ENCODE measurements at regions not wholly inside any gene's neighbourhood (a gene's known extent, or its start where the extent isn't known, plus 50 kb on each side); places are given as distances from the start of the nearest gene placed in this dataset.

DNA sequence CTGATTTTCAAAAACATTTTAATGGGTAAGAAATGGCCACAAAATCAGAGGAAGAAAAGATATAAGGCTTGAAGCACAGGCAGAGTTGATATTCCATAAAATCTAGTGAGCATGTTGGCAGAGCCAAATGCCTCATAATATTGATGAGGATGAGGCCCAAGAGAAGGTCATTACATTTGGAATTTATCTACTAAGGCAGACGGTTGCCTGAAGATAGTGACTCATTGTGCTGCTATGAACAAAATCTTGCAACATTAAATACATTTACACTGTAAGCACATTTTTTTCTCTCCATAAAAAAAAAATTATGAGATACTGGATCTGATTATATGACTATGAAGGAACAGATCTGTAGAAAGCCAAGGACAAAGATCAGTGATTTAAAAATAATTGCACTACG, 881.4 kb upstream of the CHORDC1 start:
- no peak for DNase-seq (ENCODE audit: low read depth in 1 of 2, low spot score in 1 of 2)
- Histone ChIP-seq H3K4me3 (replicated peaks; ENCODE audit: insufficient read depth, low read length) (no peak overlapping the region), H3K27ac (replicated peaks) (no peak overlapping the region), H3K27me3 (ENCODE audit: insufficient read depth, poor library complexity, severe bottlenecking) (no peaks in the 10 kb centered on the region)
- no peak for TF ChIP-seq POLR2AphosphoS5 (IDR thresholded peaks at IDR 0.05; ENCODE audit: low read depth)
- no peak for TF ChIP-seq SPI1 (IDR thresholded peaks at IDR 0.05; ENCODE audit: borderline replicate concordance, low read depth)
- TF ChIP-seq, protein P1, sequence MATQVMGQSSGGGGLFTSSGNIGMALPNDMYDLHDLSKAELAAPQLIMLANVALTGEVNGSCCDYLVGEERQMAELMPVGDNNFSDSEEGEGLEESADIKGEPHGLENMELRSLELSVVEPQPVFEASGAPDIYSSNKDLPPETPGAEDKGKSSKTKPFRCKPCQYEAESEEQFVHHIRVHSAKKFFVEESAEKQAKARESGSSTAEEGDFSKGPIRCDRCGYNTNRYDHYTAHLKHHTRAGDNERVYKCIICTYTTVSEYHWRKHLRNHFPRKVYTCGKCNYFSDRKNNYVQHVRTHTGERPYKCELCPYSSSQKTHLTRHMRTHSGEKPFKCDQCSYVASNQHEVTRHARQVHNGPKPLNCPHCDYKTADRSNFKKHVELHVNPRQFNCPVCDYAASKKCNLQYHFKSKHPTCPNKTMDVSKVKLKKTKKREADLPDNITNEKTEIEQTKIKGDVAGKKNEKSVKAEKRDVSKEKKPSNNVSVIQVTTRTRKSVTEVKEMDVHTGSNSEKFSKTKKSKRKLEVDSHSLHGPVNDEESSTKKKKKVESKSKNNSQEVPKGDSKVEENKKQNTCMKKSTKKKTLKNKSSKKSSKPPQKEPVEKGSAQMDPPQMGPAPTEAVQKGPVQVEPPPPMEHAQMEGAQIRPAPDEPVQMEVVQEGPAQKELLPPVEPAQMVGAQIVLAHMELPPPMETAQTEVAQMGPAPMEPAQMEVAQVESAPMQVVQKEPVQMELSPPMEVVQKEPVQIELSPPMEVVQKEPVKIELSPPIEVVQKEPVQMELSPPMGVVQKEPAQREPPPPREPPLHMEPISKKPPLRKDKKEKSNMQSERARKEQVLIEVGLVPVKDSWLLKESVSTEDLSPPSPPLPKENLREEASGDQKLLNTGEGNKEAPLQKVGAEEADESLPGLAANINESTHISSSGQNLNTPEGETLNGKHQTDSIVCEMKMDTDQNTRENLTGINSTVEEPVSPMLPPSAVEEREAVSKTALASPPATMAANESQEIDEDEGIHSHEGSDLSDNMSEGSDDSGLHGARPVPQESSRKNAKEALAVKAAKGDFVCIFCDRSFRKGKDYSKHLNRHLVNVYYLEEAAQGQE (IDR thresholded peaks at IDR 0.05; ENCODE audit: insufficient replicate concordance, low read depth) = no peak
- no peak for TF ChIP-seq GABPA (IDR thresholded peaks at IDR 0.05; ENCODE audit: low read depth)
- TF ChIP-seq, protein P2, sequence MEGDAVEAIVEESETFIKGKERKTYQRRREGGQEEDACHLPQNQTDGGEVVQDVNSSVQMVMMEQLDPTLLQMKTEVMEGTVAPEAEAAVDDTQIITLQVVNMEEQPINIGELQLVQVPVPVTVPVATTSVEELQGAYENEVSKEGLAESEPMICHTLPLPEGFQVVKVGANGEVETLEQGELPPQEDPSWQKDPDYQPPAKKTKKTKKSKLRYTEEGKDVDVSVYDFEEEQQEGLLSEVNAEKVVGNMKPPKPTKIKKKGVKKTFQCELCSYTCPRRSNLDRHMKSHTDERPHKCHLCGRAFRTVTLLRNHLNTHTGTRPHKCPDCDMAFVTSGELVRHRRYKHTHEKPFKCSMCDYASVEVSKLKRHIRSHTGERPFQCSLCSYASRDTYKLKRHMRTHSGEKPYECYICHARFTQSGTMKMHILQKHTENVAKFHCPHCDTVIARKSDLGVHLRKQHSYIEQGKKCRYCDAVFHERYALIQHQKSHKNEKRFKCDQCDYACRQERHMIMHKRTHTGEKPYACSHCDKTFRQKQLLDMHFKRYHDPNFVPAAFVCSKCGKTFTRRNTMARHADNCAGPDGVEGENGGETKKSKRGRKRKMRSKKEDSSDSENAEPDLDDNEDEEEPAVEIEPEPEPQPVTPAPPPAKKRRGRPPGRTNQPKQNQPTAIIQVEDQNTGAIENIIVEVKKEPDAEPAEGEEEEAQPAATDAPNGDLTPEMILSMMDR (IDR thresholded peaks at IDR 0.05; ENCODE audit: insufficient read depth, low read length) = no peak

DNA sequence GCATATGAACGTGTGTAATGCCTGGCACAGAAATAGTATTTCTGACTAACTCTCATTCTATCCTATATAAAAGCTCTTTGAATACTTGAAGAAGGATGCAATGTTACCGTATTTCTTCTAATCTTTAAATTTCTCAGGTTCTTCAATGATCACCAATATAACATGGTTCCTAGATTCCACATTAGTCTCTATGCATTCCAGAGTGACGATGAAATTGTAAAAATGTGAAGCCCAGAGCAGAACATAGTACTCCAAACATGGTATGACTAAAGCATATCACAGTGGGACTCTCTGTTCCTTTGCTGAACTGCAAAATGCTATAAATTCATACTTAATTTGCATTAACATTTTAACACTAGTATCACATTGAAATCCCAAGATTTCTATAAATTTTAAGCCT, 877.6 kb upstream of the CHORDC1 start:
- no peaks in the 10 kb centered on the region for H3K27me3 ChIP-seq (ENCODE audit: insufficient read depth, poor library complexity, severe bottlenecking)
- no peak for DNase-seq (ENCODE audit: low read depth in 1 of 2, low spot score in 1 of 2)
- no peak overlapping the region for H3K27ac ChIP-seq (replicated peaks)
- no peak overlapping the region for H3K4me3 ChIP-seq (replicated peaks; ENCODE audit: insufficient read depth, low read length)
- TF ChIP-seq SPI1 (IDR thresholded peaks at IDR 0.05; ENCODE audit: borderline replicate concordance, low read depth) = no peak
- TF ChIP-seq, protein P1 (IDR thresholded peaks at IDR 0.05; ENCODE audit: insufficient replicate concordance, low read depth) = no peak
- TF ChIP-seq GABPA (IDR thresholded peaks at IDR 0.05; ENCODE audit: low read depth) = no peak
- TF ChIP-seq, protein P2 (IDR thresholded peaks at IDR 0.05; ENCODE audit: insufficient read depth, low read length) = no peak
- no peak for TF ChIP-seq POLR2AphosphoS5 (IDR thresholded peaks at IDR 0.05; ENCODE audit: low read depth)

DNA sequence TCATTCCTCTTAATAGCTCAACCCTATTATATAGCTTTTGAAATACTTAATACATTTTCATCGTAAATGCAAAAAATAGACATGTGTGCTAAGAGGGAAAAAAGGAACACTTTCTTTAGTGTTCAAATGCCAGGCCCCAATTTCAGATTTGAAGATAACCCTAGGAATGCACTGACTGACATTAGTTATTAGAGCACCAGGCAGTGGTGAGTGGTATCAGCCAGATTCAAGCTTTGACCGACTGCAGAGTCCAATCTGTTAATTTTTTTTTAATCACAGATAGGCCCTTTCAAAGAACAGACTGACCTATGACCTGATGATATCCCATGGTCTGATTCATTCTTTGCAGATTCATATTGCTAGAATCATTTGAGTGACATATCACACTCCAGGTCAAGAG, 874.2 kb upstream of the CHORDC1 start:
- DNase-seq (ENCODE audit: low read depth in 1 of 2, low spot score in 1 of 2) = no peak

More for the DNA sequence above, 874.2 kb upstream of the CHORDC1 start:
- TF ChIP-seq, protein P1 (IDR thresholded peaks at IDR 0.05; ENCODE audit: insufficient replicate concordance, low read depth) = no peak
- TF ChIP-seq POLR2AphosphoS5 (IDR thresholded peaks at IDR 0.05; ENCODE audit: low read depth) = no peak
- TF ChIP-seq, protein P2 (IDR thresholded peaks at IDR 0.05; ENCODE audit: insufficient read depth, low read length) = no peak
- TF ChIP-seq GABPA (IDR thresholded peaks at IDR 0.05; ENCODE audit: low read depth) = no peak
- TF ChIP-seq SPI1 (IDR thresholded peaks at IDR 0.05; ENCODE audit: borderline replicate concordance, low read depth) = no peak
- no peak overlapping the region for H3K27ac ChIP-seq (replicated peaks)
- no peaks in the 10 kb centered on the region for H3K27me3 ChIP-seq (ENCODE audit: insufficient read depth, poor library complexity, severe bottlenecking)
- no peak overlapping the region for H3K4me3 ChIP-seq (replicated peaks; ENCODE audit: insufficient read depth, low read length)
